Esophagus squamous epithelium (tissue), 5 donors: ENCODE measurements at regions not wholly inside any gene's neighbourhood (a gene's known extent, or its start where the extent isn't known, plus 50 kb on each side); places are given as distances from the start of the nearest gene placed in this dataset.

Source experiments
- DNase-seq: peaks from one replicate; lab custom pipeline; 2025; lab: John Stamatoyannopoulos, UW
- H3K27ac ChIP-seq, 4 donors: fragments of 200-600 bp; sonication (generic); one replicate each; pipeline ENCODE4 v1.5.1; 2016 to 2019; ENCODE audit warnings: mild to moderate bottlenecking in 1 of 4
- H3K27me3 ChIP-seq, 4 donors: fragments of 200-600 bp; sonication (generic); 1 replicate in 3 of 4; 2 replicates in 1 of 4; pipeline versions ENCODE4 v1.5.1 to v1.6.0; 2017 to 2021; ENCODE audit warnings: antibody characterized with exemption in 1 of 4
- H3K36me3 ChIP-seq, 3 donors: fragments of 200-600 bp; sonication (generic); one replicate each; pipeline ENCODE4 v1.5.1; 2016 to 2019
- H3K4me1 ChIP-seq, 3 donors: fragments of 200-600 bp; sonication (generic); one replicate each; pipeline ENCODE4 v1.5.1; 2017 to 2019
- H3K4me3 ChIP-seq, 4 donors: fragments of 200-600 bp; sonication (generic); 1 replicate in 3 of 4; 2 replicates in 1 of 4; pipeline ENCODE4 v1.5.1; 2016 to 2019; ENCODE audit warnings: mild to moderate bottlenecking in 2 of 4, moderate library complexity in 1 of 4
- H3K9me3 ChIP-seq, 3 donors: fragments of 200-600 bp; sonication (generic); one replicate each; pipeline ENCODE4 v1.5.1; 2016 to 2019
- POLR2A ChIP-seq, 4 donors: fragments of 450-650 bp; IDR thresholded peaks; one replicate each; pipeline ENCODE4 v1.6.1; 2017; ENCODE audit warnings: antibody characterized with exemption in 4 of 4, mild to moderate bottlenecking in 4 of 4, moderate library complexity in 3 of 4
- WGBS, 2 donors: methylation state at CpG; one replicate each; pipeline ENCODE4 v1.1.5; 2018; 5-methylcytosine and 5-hydroxymethylcytosine counted together
- intact Hi-C: fragments of 100-400 bp; cut with DNase I; formaldehyde crosslinking; loops from one replicate; pipeline ENCODE4 v1.15.0; 2022
- TF ChIP-seq, protein P1 (sequence below), 6 experiments: fragments of 450-650 bp in 4 of 6; fragments of 200-600 bp in 2 of 6; sonication (generic) in 2 of 6; IDR thresholded peaks; one replicate each; pipeline ENCODE4 v1.5.1; 2016 to 2019; ENCODE audit warnings: antibody characterized with exemption in 6 of 6, mild to moderate bottlenecking in 4 of 6, moderate library complexity in 4 of 6
- donor health status: DM: yes; HTN: yes; CAD: no.

DNA sequence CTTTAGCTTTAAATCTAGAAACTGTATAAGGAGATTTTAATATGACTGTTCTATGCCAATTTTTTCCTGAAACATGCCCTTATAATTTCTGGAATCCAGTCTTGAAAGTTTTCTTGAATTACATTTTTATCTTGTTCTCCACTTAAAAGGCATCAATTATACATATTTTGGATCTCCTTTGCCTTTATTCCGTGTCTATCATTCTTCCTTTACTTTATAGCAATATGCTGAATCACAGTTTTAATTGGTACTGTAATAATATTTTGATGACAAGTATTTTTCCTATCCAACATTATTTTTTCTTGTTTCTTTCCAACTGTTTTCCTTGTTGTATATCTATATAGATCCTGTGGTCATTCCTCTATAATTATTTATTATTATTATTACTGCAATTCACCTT is 361.2 kb downstream of the PIK3R1 start:
- H3K9me3 ChIP-seq: peaks cover 0 to 12% (median 4%) of the 10 kb centered on the region in 3 donors
- TF ChIP-seq POLR2A (IDR thresholded peaks at IDR 0.05): no peak
- TF ChIP-seq, protein P1, sequence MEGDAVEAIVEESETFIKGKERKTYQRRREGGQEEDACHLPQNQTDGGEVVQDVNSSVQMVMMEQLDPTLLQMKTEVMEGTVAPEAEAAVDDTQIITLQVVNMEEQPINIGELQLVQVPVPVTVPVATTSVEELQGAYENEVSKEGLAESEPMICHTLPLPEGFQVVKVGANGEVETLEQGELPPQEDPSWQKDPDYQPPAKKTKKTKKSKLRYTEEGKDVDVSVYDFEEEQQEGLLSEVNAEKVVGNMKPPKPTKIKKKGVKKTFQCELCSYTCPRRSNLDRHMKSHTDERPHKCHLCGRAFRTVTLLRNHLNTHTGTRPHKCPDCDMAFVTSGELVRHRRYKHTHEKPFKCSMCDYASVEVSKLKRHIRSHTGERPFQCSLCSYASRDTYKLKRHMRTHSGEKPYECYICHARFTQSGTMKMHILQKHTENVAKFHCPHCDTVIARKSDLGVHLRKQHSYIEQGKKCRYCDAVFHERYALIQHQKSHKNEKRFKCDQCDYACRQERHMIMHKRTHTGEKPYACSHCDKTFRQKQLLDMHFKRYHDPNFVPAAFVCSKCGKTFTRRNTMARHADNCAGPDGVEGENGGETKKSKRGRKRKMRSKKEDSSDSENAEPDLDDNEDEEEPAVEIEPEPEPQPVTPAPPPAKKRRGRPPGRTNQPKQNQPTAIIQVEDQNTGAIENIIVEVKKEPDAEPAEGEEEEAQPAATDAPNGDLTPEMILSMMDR (IDR thresholded peaks at IDR 0.05): no peak
- H3K27ac ChIP-seq: no peak overlapping the region
- no peak overlapping the region for H3K4me3 ChIP-seq
- DNase-seq: no peak
- no peaks in the 10 kb centered on the region for H3K27me3 ChIP-seq
- intact Hi-C loops: no loop called here
- no peaks in the 10 kb centered on the region for H3K4me1 ChIP-seq
- H3K36me3 ChIP-seq: no peaks in the 10 kb centered on the region
- WGBS, 2 donors: 81 to 90% methylated on average over 1 of the region's 1 CpG

DNA sequence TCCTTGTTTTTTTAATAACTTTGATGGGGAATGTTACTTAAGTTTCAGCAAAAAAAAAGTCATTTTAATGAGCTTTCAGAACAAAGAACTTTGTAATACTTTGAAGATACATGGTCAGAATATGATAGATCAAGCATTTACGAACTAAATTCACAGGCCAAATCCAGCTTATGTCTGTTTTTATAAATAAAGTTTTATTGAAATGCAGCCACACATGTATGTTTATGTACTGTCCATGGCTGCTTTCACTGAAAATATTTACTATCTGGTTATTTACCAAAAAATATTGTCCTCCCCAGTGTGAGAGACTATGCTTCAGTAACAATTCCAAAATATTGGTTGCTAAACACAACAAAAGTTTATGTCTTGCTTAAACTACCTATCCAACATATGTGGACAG is 366.7 kb downstream of the PIK3R1 start:
- H3K27ac ChIP-seq: no peak overlapping the region
- H3K4me1 ChIP-seq: no peaks in the 10 kb centered on the region
- no peak for DNase-seq
- H3K36me3 ChIP-seq: no peaks in the 10 kb centered on the region
- intact Hi-C loops: no loop called here
- peaks cover 0 to 2% (median 0%) of the 10 kb centered on the region in 3 donors for H3K9me3 ChIP-seq
- no peak overlapping the region for H3K4me3 ChIP-seq
- no peaks in the 10 kb centered on the region for H3K27me3 ChIP-seq
- TF ChIP-seq, protein P1 (IDR thresholded peaks at IDR 0.05): no peak
- TF ChIP-seq POLR2A (IDR thresholded peaks at IDR 0.05): no peak
- WGBS, 2 donors: 78 to 93% methylated on average over 1 of the region's 1 CpG

DNA sequence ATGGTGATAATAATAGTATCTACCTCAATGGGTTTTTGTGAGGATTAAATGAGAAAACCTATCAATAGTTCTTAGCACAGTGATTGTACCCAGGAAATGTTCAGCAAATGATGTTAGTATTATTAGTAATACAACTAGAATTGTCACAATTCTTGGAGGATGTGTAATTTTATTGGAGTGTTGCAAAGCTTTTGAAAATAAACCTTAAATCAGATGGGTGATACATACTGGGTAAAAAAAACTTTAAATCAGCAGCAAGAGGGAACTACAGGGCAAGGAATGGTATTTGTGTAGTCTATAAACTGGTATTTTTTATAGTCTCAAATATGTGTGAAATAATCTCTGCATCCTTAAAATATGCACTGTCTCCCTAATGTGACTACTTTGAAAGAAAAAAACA is 371.6 kb downstream of the PIK3R1 start:
- no peak for TF ChIP-seq POLR2A (IDR thresholded peaks at IDR 0.05)
- TF ChIP-seq, protein P1 (IDR thresholded peaks at IDR 0.05): no peak
- Histone ChIP-seq H3K27ac (no peak overlapping the region), H3K36me3 (no peaks in the 10 kb centered on the region), H3K9me3 (no peaks in the 10 kb centered on the region), H3K4me1 (peaks cover 0 to 1% (median 0%) of the 10 kb centered on the region in 3 donors), H3K27me3 (no peaks in the 10 kb centered on the region), H3K4me3 (no peak overlapping the region)
- intact Hi-C loops: no loop called here
- DNase-seq: no peak

DNA sequence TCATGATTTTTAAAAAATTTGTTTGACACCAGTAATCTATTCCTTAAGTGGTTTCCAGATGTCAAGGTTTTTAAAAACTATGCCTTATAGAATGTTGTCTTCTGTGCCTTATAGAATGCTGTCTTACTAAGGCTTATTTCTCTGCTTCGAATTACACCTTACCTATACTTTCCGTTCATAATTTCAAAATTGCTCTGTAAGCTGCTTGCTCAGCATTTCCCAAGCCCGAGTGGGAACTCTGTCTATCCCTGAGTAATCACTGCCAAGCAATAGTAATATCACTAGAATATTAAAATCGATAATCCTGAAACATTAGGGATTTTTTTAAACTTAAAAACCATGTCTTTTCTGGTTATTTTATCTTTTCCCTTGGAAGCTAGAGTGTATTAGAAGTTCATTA is 376.3 kb downstream of the PIK3R1 start:
- Histone ChIP-seq H3K36me3 (no peaks in the 10 kb centered on the region), H3K27me3 (no peaks in the 10 kb centered on the region), H3K9me3 (no peaks in the 10 kb centered on the region), H3K4me1 (peaks cover 0 to 23% (median 4%) of the 10 kb centered on the region in 3 donors), H3K4me3 (no peak overlapping the region), H3K27ac (no peak overlapping the region)
- intact Hi-C loops: no loop called here
- WGBS, 2 donors: 81% methylated on average over 4 of the region's 4 CpGs
- TF ChIP-seq, protein P1 (IDR thresholded peaks at IDR 0.05): no peak
- TF ChIP-seq POLR2A (IDR thresholded peaks at IDR 0.05): no peak
- DNase-seq: no peak

DNA sequence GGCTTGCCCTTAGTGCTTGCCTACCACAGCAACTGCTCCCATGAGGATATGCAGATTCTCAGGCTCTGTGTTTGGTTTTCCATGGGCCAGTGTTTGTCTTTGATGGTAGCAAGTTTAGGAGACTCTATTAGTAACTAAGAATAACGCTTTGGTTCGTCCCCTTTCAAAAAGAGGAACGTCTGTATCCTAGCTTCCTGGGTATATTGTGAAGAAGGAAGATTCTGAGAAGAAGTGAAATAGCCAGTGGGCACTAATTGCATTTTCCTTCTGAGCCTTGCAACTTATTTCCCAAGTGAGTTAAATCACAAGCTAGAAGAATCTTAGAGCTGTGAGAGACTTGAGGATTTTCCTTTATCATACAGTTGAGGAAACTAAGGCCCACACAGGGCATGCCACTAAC is 376.8 kb downstream of the PIK3R1 start:
- H3K36me3 ChIP-seq: no peaks in the 10 kb centered on the region
- no peak for TF ChIP-seq POLR2A (IDR thresholded peaks at IDR 0.05)
- TF ChIP-seq, protein P1 (IDR thresholded peaks at IDR 0.05): no peak
- no peaks in the 10 kb centered on the region for H3K27me3 ChIP-seq
- H3K4me3 ChIP-seq: no peak overlapping the region
- H3K27ac ChIP-seq: no peak overlapping the region
- intact Hi-C loops: no loop called here
- DNase-seq: no peak
- H3K9me3 ChIP-seq: no peaks in the 10 kb centered on the region
- H3K4me1 ChIP-seq: peaks cover 0 to 23% (median 4%) of the 10 kb centered on the region in 3 donors
- 81 to 91% methylated on average over 3 of the region's 3 CpGs for WGBS, 2 donors
